Epithelial cell of esophagus (primary cell): ENCODE measurements at regions not wholly inside any gene's neighbourhood (a gene's known extent, or its start where the extent isn't known, plus 50 kb on each side); places are given as distances from the start of the nearest gene placed in this dataset.

ENCODE experiments used
- DNase-seq: peaks from one replicate; pipeline ENCODE4 v3.0.0; 2010; ENCODE audit warnings: low read depth
- H3K4me3 ChIP-seq: 2 replicates; pipeline ENCODE4 v1.5.1; 2011; ENCODE audit warnings: mild to moderate bottlenecking, low read length, control low read depth
- CTCF ChIP-seq: IDR thresholded peaks from 2 replicates; pipeline ENCODE4 v1.5.1; 2011; ENCODE audit warnings: low read depth, mild to moderate bottlenecking, low read length, control low read depth, inconsistent platforms; ENCODE audit not compliant: insufficient read depth; ENCODE audit errors: missing control alignments

GRCh38 chr18:39561126-39561525 is 1995.5 kb upstream of the CELF4 start:
- DNase-seq = no peak
- TF ChIP-seq CTCF = no peak
- H3K4me3 ChIP-seq = no peak overlapping the region

DNA sequence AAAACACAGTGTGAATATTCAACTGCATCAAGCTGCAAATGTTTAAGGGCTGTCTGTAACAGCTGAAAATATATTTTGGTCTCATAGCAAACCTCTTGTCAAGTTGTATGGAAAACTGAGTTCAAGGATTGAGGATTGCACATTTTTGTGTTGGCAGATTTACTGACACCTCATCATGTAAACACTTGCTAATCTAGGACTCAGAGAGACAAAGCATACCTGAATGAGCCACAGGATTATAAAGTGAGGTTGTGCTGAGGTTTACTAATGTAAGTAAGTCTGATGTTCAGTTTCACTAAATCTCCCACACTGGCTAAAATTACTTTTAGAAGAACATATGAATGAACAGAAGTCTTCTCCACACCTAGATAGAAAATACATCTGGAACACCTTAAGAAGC is 1993.1 kb upstream of the CELF4 start:
- peak; percentile 59 for DNase-seq
- TF ChIP-seq CTCF = no peak
- H3K4me3 ChIP-seq = no peak overlapping the region

DNA sequence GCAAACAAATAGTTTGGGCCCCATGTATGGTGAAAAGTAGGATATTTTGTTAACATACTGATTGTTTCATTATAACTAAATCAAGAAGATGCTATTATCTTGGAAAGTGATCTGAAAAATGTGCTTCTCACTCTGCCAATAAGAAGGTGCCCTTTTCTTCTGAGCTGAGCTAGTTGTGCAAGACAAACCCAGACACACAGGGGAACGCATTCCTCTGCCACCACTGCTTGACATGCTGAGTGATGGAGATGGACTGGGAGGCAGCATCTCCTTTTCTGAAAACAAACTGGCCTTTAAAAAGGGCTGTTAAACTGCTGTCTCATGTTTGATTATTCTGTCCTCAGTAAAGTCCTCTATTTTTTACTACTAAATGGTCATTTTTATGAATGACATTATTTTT is 1989.9 kb upstream of the CELF4 start:
- no peak overlapping the region for H3K4me3 ChIP-seq
- no peak for DNase-seq
- no peak for TF ChIP-seq CTCF

DNA sequence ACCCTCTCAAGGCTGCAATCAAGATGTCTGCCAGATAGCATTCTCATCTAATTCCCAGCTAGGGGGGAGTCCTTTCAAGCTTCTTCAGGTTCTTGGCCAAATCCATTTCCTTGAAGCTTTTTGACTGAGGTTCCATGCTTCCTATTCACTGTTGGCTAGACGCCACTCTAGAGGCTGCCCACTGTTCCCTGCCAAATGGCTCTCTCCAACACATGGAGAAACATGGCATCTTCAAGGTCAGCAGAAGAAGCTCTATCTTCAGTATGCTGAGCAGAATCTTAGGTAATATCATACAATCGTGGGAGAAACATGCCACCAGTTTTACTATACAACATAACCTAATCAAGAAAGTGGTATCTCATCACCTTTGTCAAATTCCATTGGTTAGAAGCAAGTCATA is 1985.1 kb upstream of the CELF4 start:
- no peak for DNase-seq
- no peak for TF ChIP-seq CTCF
- no peak overlapping the region for H3K4me3 ChIP-seq

DNA sequence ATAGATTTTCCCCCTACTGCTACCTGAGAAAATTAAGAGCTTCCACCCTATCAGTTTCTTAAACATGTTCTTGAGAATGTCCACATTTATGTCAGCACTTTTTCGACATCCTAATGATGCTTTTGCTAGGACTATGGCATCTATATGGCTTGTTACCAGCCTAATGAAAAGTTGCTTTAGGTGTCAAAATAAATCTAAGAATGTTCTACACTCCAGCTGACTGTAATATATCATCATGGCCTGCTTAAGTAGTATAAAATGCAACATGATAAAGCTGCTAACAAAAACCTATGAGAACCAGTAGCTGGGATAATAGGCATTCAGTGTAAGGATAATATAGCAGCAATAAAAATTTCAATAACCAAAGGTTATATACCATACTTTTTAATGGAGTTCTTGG is 1983.5 kb upstream of the CELF4 start:
- no peak overlapping the region for H3K4me3 ChIP-seq
- DNase-seq = no peak
- TF ChIP-seq CTCF = no peak

- DNase-seq = no peak
- no peak overlapping the region for H3K4me3 ChIP-seq
- no peak for TF ChIP-seq CTCF
These were observed 1966.1 kb upstream of the CELF4 start for GRCh38 chr18:39531659-39532058.

GRCh38 chr18:39529358-39529757 is 1963.8 kb upstream of the CELF4 start:
- DNase-seq = no peak
- no peak overlapping the region for H3K4me3 ChIP-seq
- no peak for TF ChIP-seq CTCF
